ENCODE measurements at regions not wholly inside any gene's neighbourhood (a gene's known extent, or its start where the extent isn't known, plus 50 kb on each side); places are given as distances from the start of the nearest gene placed in this dataset.

GRCh38 chr13:33438918-33439317 is 153.4 kb upstream of the STARD13 start:
- ATAC-seq (no peak), DNase-seq (no peak)
- Histone ChIP-seq H3K4me1 (no peaks in the 10 kb centered on the region), H3K4me3 (no peak overlapping the region), H3K36me3 (no peaks in the 10 kb centered on the region), H3K9me3 (no peaks in the 10 kb centered on the region), H3K27ac (no peak overlapping the region), H3K27me3 (no peaks in the 10 kb centered on the region)
- intact Hi-C loops (cut with DNase I) = no loop called here
- 94 to 99% methylated on average over 2 of the region's 2 CpGs for WGBS, 2 donors
- TF ChIP-seq CTCF (IDR thresholded peaks at IDR 0.05) = no peak

GRCh38 chr13:33441015-33441414 is 155.5 kb upstream of the STARD13 start:
- Histone ChIP-seq H3K4me3 (no peak overlapping the region), H3K36me3 (no peaks in the 10 kb centered on the region), H3K4me1 (no peaks in the 10 kb centered on the region), H3K9me3 (no peaks in the 10 kb centered on the region), H3K27ac (no peak overlapping the region), H3K27me3 (no peaks in the 10 kb centered on the region)
- intact Hi-C loops (cut with DNase I) = no loop called here
- WGBS, 2 donors = 76 to 83% methylated on average over 1 of the region's 1 CpG
- TF ChIP-seq CTCF (IDR thresholded peaks at IDR 0.05) = peak in 4 of 9 donors; percentile 8 to 34 (median 18)
- ATAC-seq (no peak), DNase-seq (no peak)

- Histone ChIP-seq H3K4me3 (no peak overlapping the region), H3K9me3 (peaks cover 0 to 3% (median 0%) of the 10 kb centered on the region in 11 donors), H3K27me3 (no peaks in the 10 kb centered on the region), H3K27ac (no peak overlapping the region), H3K36me3 (no peaks in the 10 kb centered on the region), H3K4me1 (no peaks in the 10 kb centered on the region)
- DNase-seq (no peak), ATAC-seq (no peak)
- intact Hi-C loops (cut with DNase I) = no loop called here
- WGBS, 2 donors = 93 to 97% methylated on average over 1 of the region's 1 CpG
- TF ChIP-seq CTCF (IDR thresholded peaks at IDR 0.05) = no peak
Measured at GRCh38 chr13:33445024-33445423, 159.5 kb upstream of the STARD13 start.

GRCh38 chr13:33445476-33445875 is 159.9 kb upstream of the STARD13 start:
- Histone ChIP-seq H3K9me3 (peaks cover 0 to 3% (median 0%) of the 10 kb centered on the region in 11 donors), H3K27ac (no peak overlapping the region), H3K36me3 (no peaks in the 10 kb centered on the region), H3K4me3 (no peak overlapping the region), H3K4me1 (no peaks in the 10 kb centered on the region), H3K27me3 (no peaks in the 10 kb centered on the region)
- no peak for TF ChIP-seq CTCF (IDR thresholded peaks at IDR 0.05)
- intact Hi-C loops (cut with DNase I) = no loop called here
- DNase-seq (no peak), ATAC-seq (no peak)
- WGBS, 2 donors = 68 to 74% methylated on average over 4 of the region's 4 CpGs
